Fibroblast of mammary gland (primary cell): ENCODE measurements at regions not wholly inside any gene's neighbourhood (a gene's known extent, or its start where the extent isn't known, plus 50 kb on each side); places are given as distances from the start of the nearest gene placed in this dataset.

Experiments
- DNase-seq: peaks from one replicate; pipeline ENCODE4 v3.0.0-alpha.2; 2010; ENCODE audit warnings: low read depth
- H3K4me3 ChIP-seq: 2 replicates; pipeline ENCODE4 v1.5.1; 2011; ENCODE audit warnings: low read depth, mild to moderate bottlenecking, low read length, moderate library complexity; ENCODE audit not compliant: control insufficient read depth
- CTCF ChIP-seq: conservative IDR thresholded peaks from 2 replicates; pipeline ENCODE4 v1.5.1; 2011; ENCODE audit warnings: low read depth, low read length, inconsistent platforms; ENCODE audit not compliant: control insufficient read depth, insufficient read depth

GRCh38 chr17:79148584-79148983, 74.0 kb downstream of the ENGASE start:
- H3K4me3 ChIP-seq: no peak overlapping the region
- no peak for TF ChIP-seq CTCF
- no peak for DNase-seq

GRCh38 chr17:79147746-79148506, 73.3 kb downstream of the ENGASE start:
- TF ChIP-seq CTCF: peak; percentile 7
- DNase-seq: no peak
- no peak overlapping the region for H3K4me3 ChIP-seq

GRCh38 chr17:79146562-79146961, 71.9 kb downstream of the ENGASE start:
- no peak for TF ChIP-seq CTCF
- no peak for DNase-seq
- H3K4me3 ChIP-seq: no peak overlapping the region

- no peak overlapping the region for H3K4me3 ChIP-seq
- TF ChIP-seq CTCF: no peak
- no peak for DNase-seq
Observed at GRCh38 chr17:79145548-79145947, 70.9 kb downstream of the ENGASE start.

GRCh38 chr17:79144133-79144532, 69.5 kb downstream of the ENGASE start:
- DNase-seq: no peak
- no peak for TF ChIP-seq CTCF

GRCh38 chr17:79142375-79142774, 67.8 kb downstream of the ENGASE start:
- H3K4me3 ChIP-seq: no peak overlapping the region
- DNase-seq: no peak
- TF ChIP-seq CTCF: no peak

More at GRCh38 chr17:79144133-79144532, 69.5 kb downstream of the ENGASE start:
- H3K4me3 ChIP-seq: no peak overlapping the region

GRCh38 chr17:79141578-79142355, 67.1 kb downstream of the ENGASE start:
- no peak for TF ChIP-seq CTCF
- no peak for DNase-seq
- no peak overlapping the region for H3K4me3 ChIP-seq
